Naive thymus-derived CD4-positive, alpha-beta T cell (primary cell): ENCODE measurements at regions not wholly inside any gene's neighbourhood (a gene's known extent, or its start where the extent isn't known, plus 50 kb on each side); places are given as distances from the start of the nearest gene placed in this dataset.
"Not testable (repeated sequence)": the region's sequence is repeated elsewhere in the genome, so short reads cannot be mapped to it uniquely, and the experiment has no call there.

ENCODE experiments used
- ATAC-seq: fragments of 150-1000 bp; cut with Tn5 transposase; 2 replicates; pipeline ENCODE4 v1.10.0; 2021; ENCODE audit warnings: mild to moderate bottlenecking, moderate library complexity
- CTCF ChIA-PET: fragments of 350-600 bp; sonication (Branson Sonifier 250); formaldehyde crosslinking; loops from one replicate; lab custom pipeline; 2021; ENCODE audit warnings: antibody characterized with exemption; lab: Charles Lee
- POLR2A ChIA-PET: fragments of 350-600 bp; sonication (Branson Sonifier 250); formaldehyde crosslinking; loops from one replicate; lab custom pipeline; 2021; ENCODE audit warnings: antibody characterized with exemption, inconsistent platforms; lab: Charles Lee
- DNase-seq, 9 donors: peaks; one replicate each; pipeline versions ENCODE4 v3.0.0 to v3.0.0-alpha.2; 2020 to 2022; ENCODE audit warnings: mixed read lengths in 1 of 9
- H3K27ac ChIP-seq: one replicate; pipeline ENCODE4 v1.7.0; 2013; ENCODE audit warnings: mild to moderate bottlenecking, low read depth, low read length, moderate library complexity
- H3K27me3 ChIP-seq, 2 donors: one replicate each; pipeline ENCODE4 v1.7.0; 2013; ENCODE audit warnings: low read length in 2 of 2, mild to moderate bottlenecking in 2 of 2, moderate library complexity in 2 of 2; ENCODE audit not compliant: control insufficient read depth in 2 of 2, insufficient read depth in 2 of 2
- H3K36me3 ChIP-seq, 3 experiments: 1 replicate in 2 of 3; 2 replicates in 1 of 3; pipeline ENCODE4 v1.7.0; 2013; ENCODE audit warnings: low read length in 3 of 3, mild to moderate bottlenecking in 3 of 3, moderate library complexity in 1 of 3; ENCODE audit not compliant: insufficient read depth in 3 of 3, control insufficient read depth in 2 of 3
- H3K4me1 ChIP-seq, 2 donors: one replicate each; pipeline ENCODE4 v1.7.0; 2013; ENCODE audit warnings: low read length in 2 of 2, mild to moderate bottlenecking in 2 of 2, moderate library complexity in 1 of 2; ENCODE audit not compliant: control insufficient read depth in 2 of 2, insufficient read depth in 2 of 2
- H3K4me3 ChIP-seq: 2 replicates; pipeline ENCODE4 v1.7.0; 2013; ENCODE audit warnings: mild to moderate bottlenecking, low read length
- H3K9me3 ChIP-seq, 3 experiments: 1 replicate in 2 of 3; 2 replicates in 1 of 3; pipeline ENCODE4 v1.7.0; 2013; ENCODE audit warnings: low read length in 3 of 3; ENCODE audit not compliant: control insufficient read depth in 2 of 3
- H3K27ac Mint-ChIP-seq, 9 donors: one replicate each; pipeline ENCODE4 v1.8.0; 2020 to 2022; ENCODE audit warnings: mixed read lengths in 9 of 9, mild to moderate bottlenecking in 8 of 9, moderate library complexity in 5 of 9, inconsistent platforms in 2 of 9
- H3K27me3 Mint-ChIP-seq, 5 donors: one replicate each; pipeline ENCODE4 v1.8.0; 2021 to 2022; ENCODE audit warnings: mixed read lengths in 5 of 5, mild to moderate bottlenecking in 1 of 5
- H3K36me3 Mint-ChIP-seq, 5 donors: one replicate each; pipeline ENCODE4 v1.8.0; 2020 to 2022; ENCODE audit warnings: mixed read lengths in 5 of 5, mild to moderate bottlenecking in 3 of 5, inconsistent platforms in 1 of 5
- H3K4me1 Mint-ChIP-seq, 7 donors: one replicate each; pipeline ENCODE4 v1.8.0; 2020 to 2022; ENCODE audit warnings: mixed read lengths in 7 of 7, mild to moderate bottlenecking in 3 of 7, inconsistent platforms in 1 of 7
- H3K4me3 Mint-ChIP-seq, 10 donors: one replicate each; pipeline ENCODE4 v1.8.0; 2020 to 2022; ENCODE audit warnings: mild to moderate bottlenecking in 10 of 10, mixed read lengths in 10 of 10, moderate library complexity in 6 of 10, inconsistent platforms in 2 of 10
- H3K9me3 Mint-ChIP-seq, 11 donors: one replicate each; pipeline ENCODE4 v1.8.0; 2020 to 2022; ENCODE audit warnings: mixed read lengths in 11 of 11, mild to moderate bottlenecking in 4 of 11, inconsistent platforms in 1 of 11, moderate library complexity in 1 of 11
- intact Hi-C, 2 donors: fragments of 100-400 bp; cut with micrococcal nuclease; formaldehyde crosslinking; loops; one replicate each; pipeline ENCODE4 v1.15.1; 2023

DNA sequence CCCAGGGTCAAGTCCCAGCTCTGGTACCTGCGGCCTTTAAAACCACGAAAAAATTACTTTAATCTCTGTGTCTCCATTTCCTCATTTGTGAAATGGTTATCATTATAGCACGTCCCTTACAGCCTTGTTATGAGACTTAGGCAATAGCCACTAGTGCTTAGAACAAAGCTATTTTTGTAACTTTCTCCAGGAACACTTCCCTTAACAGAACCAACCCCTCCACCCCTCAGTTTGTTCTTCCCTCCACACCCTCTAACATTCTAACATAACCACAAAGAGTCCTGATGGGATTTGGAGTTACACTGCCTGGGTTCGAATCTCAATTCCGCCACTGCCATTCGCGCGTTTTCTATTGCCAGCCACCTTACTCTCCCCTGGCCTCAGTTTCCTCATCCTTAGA, 2777.4 kb upstream of the TPTE start:
- H3K4me1 ChIP-seq, H3K27me3 ChIP-seq, H3K27me3 Mint-ChIP-seq, H3K27ac Mint-ChIP-seq, H3K27ac ChIP-seq, ATAC-seq, CTCF ChIA-PET, H3K4me1 Mint-ChIP-seq, intact Hi-C loops, H3K36me3 ChIP-seq, POLR2A ChIA-PET, H3K4me3 Mint-ChIP-seq, H3K36me3 Mint-ChIP-seq, H3K9me3 Mint-ChIP-seq, DNase-seq, H3K9me3 ChIP-seq, H3K4me3 ChIP-seq: not testable (repeated sequence)

DNA sequence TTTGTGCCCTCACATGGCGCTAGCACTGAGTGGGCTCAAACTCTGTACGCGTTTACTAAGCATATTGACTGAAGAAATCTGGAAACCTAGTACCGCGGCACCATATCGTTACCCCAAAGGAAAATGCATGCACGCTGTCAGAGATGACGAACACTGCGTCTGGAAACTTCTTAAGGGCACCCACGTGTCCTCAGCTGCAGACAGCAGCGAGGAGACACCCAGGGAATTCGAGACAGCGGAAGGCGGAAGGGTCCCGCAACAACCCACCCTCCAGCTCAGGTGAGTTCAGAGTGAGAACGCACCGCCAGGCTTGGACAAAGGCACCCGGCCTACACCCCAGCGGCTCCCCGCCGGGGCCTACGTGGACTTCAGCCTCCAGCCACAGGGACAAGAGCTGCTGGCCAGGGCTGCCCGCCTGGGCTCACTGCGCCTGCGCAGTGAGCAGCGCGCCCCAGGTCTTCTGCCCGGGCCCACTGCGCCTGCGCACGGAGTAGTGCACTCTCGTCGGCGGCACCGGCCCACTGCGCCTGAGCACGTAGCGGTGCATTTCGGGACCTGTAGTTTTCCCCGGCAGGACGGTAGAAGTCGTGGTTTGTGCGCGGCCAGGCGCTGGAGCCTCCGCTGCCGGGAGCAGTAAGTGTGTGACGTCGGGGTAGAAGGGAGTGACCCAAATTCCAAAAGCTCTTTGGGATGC, 2776.8 kb upstream of the TPTE start:
- H3K27ac Mint-ChIP-seq, H3K36me3 ChIP-seq, H3K27me3 Mint-ChIP-seq, H3K4me1 Mint-ChIP-seq, intact Hi-C loops, H3K4me3 Mint-ChIP-seq, H3K27me3 ChIP-seq, POLR2A ChIA-PET, H3K27ac ChIP-seq, H3K36me3 Mint-ChIP-seq, H3K4me3 ChIP-seq, CTCF ChIA-PET, H3K4me1 ChIP-seq, H3K9me3 ChIP-seq, H3K9me3 Mint-ChIP-seq, DNase-seq: not testable (repeated sequence)
- ATAC-seq, result peak; percentile 97

DNA sequence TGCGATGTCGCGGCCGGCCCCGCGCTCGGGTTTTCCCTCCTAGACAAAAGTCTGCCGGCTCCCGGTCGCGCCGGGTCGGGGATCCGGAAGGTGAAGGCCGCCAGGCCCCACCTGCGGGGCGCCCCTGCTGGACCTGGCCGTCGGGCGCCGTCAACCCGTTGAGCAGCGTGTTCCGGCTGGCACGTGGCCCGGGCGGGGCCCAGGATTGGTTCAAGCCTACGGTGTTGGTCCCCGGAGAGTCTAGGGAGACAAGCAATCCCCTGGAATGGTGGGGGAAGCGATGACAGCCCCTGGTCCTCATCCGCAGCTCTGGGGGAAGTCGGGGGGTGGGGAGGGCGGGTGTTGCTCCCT, 2776.3 kb upstream of the TPTE start:
- H3K4me1 Mint-ChIP-seq, result not testable (repeated sequence)
- ATAC-seq, result peak; percentile 81

DNA sequence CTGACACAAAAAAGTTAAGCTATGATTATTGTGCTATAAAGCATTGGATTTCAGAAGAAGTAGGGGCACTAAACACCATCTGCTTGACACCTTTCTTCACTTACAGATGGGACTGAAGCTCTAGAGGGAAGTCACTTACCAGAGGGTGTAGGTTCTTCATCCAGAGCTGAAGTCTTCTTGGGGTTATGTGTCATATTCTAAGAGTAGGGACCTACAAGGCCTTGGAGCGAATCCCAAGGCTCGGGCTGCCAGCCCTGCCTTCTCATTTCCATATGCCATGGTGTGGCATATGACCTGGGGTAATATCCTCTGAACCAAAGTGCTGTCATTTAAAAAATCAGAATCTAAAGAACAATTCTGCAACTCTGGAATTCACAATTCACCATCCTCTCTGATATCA, 2773.4 kb upstream of the TPTE start:
- H3K9me3 Mint-ChIP-seq, intact Hi-C loops, H3K27me3 ChIP-seq, H3K9me3 ChIP-seq, H3K27me3 Mint-ChIP-seq, DNase-seq, H3K27ac Mint-ChIP-seq, H3K36me3 Mint-ChIP-seq, H3K4me3 Mint-ChIP-seq, H3K36me3 ChIP-seq, H3K27ac ChIP-seq, POLR2A ChIA-PET, H3K4me1 Mint-ChIP-seq, ATAC-seq, H3K4me3 ChIP-seq, CTCF ChIA-PET, H3K4me1 ChIP-seq: not testable (repeated sequence)

More for the DNA sequence above, 2776.3 kb upstream of the TPTE start:
- H3K36me3 Mint-ChIP-seq, H3K9me3 ChIP-seq, H3K27me3 Mint-ChIP-seq, H3K27ac Mint-ChIP-seq, H3K4me1 ChIP-seq, H3K4me3 Mint-ChIP-seq, H3K27me3 ChIP-seq, DNase-seq, H3K36me3 ChIP-seq, H3K4me3 ChIP-seq, H3K9me3 Mint-ChIP-seq, POLR2A ChIA-PET, H3K27ac ChIP-seq, CTCF ChIA-PET, intact Hi-C loops: not testable (repeated sequence)

DNA sequence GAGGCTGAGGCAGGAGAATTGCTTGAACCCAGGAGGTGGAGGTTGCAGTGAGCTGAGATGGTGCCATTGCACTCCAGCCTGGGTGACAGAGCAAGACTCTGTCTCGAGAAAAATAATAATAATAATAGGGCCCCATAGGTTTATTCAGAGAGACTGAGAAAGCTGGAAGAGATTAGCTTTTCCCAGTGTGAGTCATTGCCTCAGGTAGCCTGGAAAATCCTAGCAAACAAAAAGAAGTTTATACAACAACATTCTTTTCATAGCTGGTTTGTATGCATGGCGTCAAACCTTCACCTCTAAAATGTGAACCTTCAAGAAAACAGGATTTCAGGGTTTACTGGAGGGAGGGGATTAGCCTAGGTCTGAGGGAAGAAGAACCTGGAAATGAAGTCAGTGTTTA, 2768.8 kb upstream of the TPTE start:
- H3K4me3 Mint-ChIP-seq, H3K9me3 ChIP-seq, H3K27ac ChIP-seq, H3K27ac Mint-ChIP-seq, POLR2A ChIA-PET, ATAC-seq, H3K4me1 ChIP-seq, H3K4me3 ChIP-seq, DNase-seq, H3K4me1 Mint-ChIP-seq, CTCF ChIA-PET, H3K9me3 Mint-ChIP-seq, H3K27me3 ChIP-seq, H3K36me3 ChIP-seq, intact Hi-C loops, H3K36me3 Mint-ChIP-seq, H3K27me3 Mint-ChIP-seq: not testable (repeated sequence)

DNA sequence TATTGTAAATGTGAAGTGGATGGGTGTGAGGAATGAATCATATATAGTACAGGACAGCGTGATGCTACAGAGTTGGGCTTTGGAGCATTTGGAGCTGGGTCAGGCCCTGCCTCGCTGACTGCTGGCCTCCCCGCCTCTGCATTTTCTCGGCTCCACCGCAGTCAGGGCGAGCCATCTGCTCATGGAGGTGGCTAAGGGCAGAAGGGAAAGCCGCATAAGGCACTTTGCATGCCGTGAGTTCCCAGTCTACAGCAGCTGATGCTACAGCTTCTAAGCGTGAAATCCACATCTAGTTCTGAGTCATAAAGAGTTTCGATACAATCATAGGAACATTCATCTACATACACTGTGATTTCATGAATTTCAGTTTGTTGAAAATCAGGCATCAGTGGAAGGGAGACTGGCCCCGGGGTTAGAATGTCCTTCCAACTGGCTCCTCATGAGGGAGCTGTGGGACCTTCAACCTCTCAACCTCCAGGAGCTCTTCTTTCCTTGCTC, 2768.0 kb upstream of the TPTE start:
- CTCF ChIA-PET, H3K4me1 Mint-ChIP-seq: not testable (repeated sequence)

DNA sequence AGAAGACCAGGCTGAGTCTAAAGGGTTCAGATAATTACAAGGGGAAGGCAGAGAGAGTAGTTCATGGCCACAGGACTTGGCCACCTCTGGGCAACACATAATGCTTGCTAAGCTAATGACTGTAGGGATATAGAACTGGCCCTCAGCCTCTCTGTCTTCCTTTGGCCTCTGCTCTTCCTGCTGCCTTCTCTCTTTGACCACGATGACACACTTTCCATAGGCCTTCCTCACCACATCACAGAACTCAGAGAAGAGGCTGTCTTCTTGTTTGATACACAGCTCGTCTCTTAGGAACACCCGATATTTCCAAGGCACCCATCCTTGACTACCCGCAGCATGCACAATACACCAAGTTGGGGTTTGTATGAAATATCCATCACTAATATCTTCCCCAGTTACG, 2751.4 kb upstream of the TPTE start:
- H3K27me3 Mint-ChIP-seq, CTCF ChIA-PET, DNase-seq, H3K27me3 ChIP-seq, H3K27ac Mint-ChIP-seq, H3K27ac ChIP-seq, H3K4me1 ChIP-seq, ATAC-seq, H3K9me3 ChIP-seq, H3K36me3 Mint-ChIP-seq, H3K4me3 ChIP-seq, H3K4me3 Mint-ChIP-seq, H3K36me3 ChIP-seq, H3K4me1 Mint-ChIP-seq, H3K9me3 Mint-ChIP-seq, POLR2A ChIA-PET, intact Hi-C loops: not testable (repeated sequence)

More for the DNA sequence above, 2768.0 kb upstream of the TPTE start:
- H3K4me1 ChIP-seq, POLR2A ChIA-PET, H3K9me3 Mint-ChIP-seq, intact Hi-C loops, H3K36me3 Mint-ChIP-seq, ATAC-seq, H3K36me3 ChIP-seq, H3K4me3 Mint-ChIP-seq, H3K27ac ChIP-seq, H3K4me3 ChIP-seq, H3K27me3 Mint-ChIP-seq, H3K27ac Mint-ChIP-seq, H3K27me3 ChIP-seq, H3K9me3 ChIP-seq: not testable (repeated sequence)
- peak in 1 of 9 donors; percentile 21 for DNase-seq
